Pancreas (tissue), 10 donors: ENCODE measurements at regions not wholly inside any gene's neighbourhood (a gene's known extent, or its start where the extent isn't known, plus 50 kb on each side); places are given as distances from the start of the nearest gene placed in this dataset.

Source experiments
- ATAC-seq, 4 donors: fragments of 200-7000 bp; cut with Tn5 transposase; one replicate each; pipeline versions ENCODE4 v1.8.0 to v1.9.1; 2020; ENCODE audit warnings: mild to moderate bottlenecking in 4 of 4, moderate library complexity in 4 of 4
- DNase-seq, 6 donors: peaks; one replicate each; pipeline ENCODE4 v3.0.0-alpha.2; 2020
- FAIRE-seq: peaks from 2 replicates; lab custom pipeline; 2012; peaks lifted over from hg19 to GRCh38; lab: Jason Lieb, UNC
- H3K27ac ChIP-seq, 4 donors: fragments of 200-600 bp; sonication (generic); 1 replicate in 3 of 4; 2 replicates in 1 of 4; pipeline versions ENCODE4 v1.5.0 to v1.8.0; 2020
- H3K27me3 ChIP-seq, 4 donors: fragments of 200-600 bp; one replicate each; pipeline ENCODE4 v1.8.0; 2021
- H3K36me3 ChIP-seq, 3 donors: fragments of 200-600 bp; sonication (generic) in 1 of 3; one replicate each; pipeline versions ENCODE4 v1.5.0 to v1.8.0; 2020 to 2021
- H3K4me1 ChIP-seq, 3 donors: fragments of 200-600 bp; one replicate each; pipeline ENCODE4 v1.8.0; 2021
- H3K4me3 ChIP-seq, 4 donors: fragments of 200-600 bp; sonication (generic) in 2 of 4; one replicate each; pipeline versions ENCODE4 v1.5.0 to v1.8.0; 2020 to 2021
- H3K9me3 ChIP-seq, 4 donors: fragments of 200-600 bp; one replicate each; pipeline ENCODE4 v1.8.0; 2021
- CTCF ChIP-seq, 4 donors: fragments of 200-600 bp; sonication (generic) in 3 of 4; IDR thresholded peaks; one replicate each; pipeline versions ENCODE4 v1.5.0 to v1.8.0; 2021; ENCODE audit warnings: antibody characterized with exemption in 4 of 4
- WGBS, 2 donors: extraction: QIAGEN DNeasy Blood & Tissue Kit; methylation state at CpG; one replicate each; pipeline ENCODE4 v1.1.7; 2013; 5-methylcytosine and 5-hydroxymethylcytosine counted together
- intact Hi-C, 3 donors: fragments of 100-400 bp; cut with DNase I; formaldehyde crosslinking; loops; one replicate each; pipeline versions ENCODE4 v1.11.1 to v1.14.2; 2022
- donor health status: healthy with polysubstance abuse.
- donor health status: DM: no; HTN: no; CAD: no; lungs with moderate emphysema.
- donor health status: DM: no; HTN: no; CAD: no.
- donor health status: control.
- donor health status: control.
- donor health status: Bipolar disorder and iron deficiency.
- donor health status: DM: yes; HTN: yes; CAD: no.
- donor health status: DM: no; HTN: no; CAD: no.
- donor health status: DM: no; HTN: no; CAD: no.
- donor health status: DM: yes; HTN: yes; CAD: no.

- no peaks in the 10 kb centered on the region for H3K4me1 ChIP-seq
- DNase-seq (no peak), ATAC-seq (no peak), FAIRE-seq (no peak)
- no peaks in the 10 kb centered on the region for H3K36me3 ChIP-seq
- intact Hi-C loops = no loop called here
- TF ChIP-seq CTCF (IDR thresholded peaks at IDR 0.05) = no peak
- 69 to 85% methylated on average over 2 of the region's 2 CpGs for WGBS, 2 donors
- no peak overlapping the region for H3K27ac ChIP-seq
- no peaks in the 10 kb centered on the region for H3K27me3 ChIP-seq
- no peaks in the 10 kb centered on the region for H3K9me3 ChIP-seq
- H3K4me3 ChIP-seq = no peak overlapping the region
These were observed 76.5 kb upstream of the LSM6 start for GRCh38 chr4:146098978-146099377.

- TF ChIP-seq CTCF (IDR thresholded peaks at IDR 0.05) = no peak
- ATAC-seq (no peak), FAIRE-seq (no peak), DNase-seq (no peak)
- 80 to 87% methylated on average over 1 of the region's 1 CpG for WGBS, 2 donors
- intact Hi-C loops = no loop called here
- H3K27ac ChIP-seq = no peak overlapping the region
- H3K4me3 ChIP-seq = no peak overlapping the region
- H3K36me3 ChIP-seq = no peaks in the 10 kb centered on the region
- no peaks in the 10 kb centered on the region for H3K27me3 ChIP-seq
- no peaks in the 10 kb centered on the region for H3K4me1 ChIP-seq
- no peaks in the 10 kb centered on the region for H3K9me3 ChIP-seq
These were observed 77.1 kb upstream of the LSM6 start for GRCh38 chr4:146098397-146098796.

- FAIRE-seq = no peak
- Histone ChIP-seq H3K27ac (no peak overlapping the region), H3K36me3 (no peaks in the 10 kb centered on the region), H3K4me1 (no peaks in the 10 kb centered on the region), H3K9me3 (no peaks in the 10 kb centered on the region), H3K4me3 (no peak overlapping the region), H3K27me3 (no peaks in the 10 kb centered on the region)
- no peak for DNase-seq
- ATAC-seq = no peak
- TF ChIP-seq CTCF (IDR thresholded peaks at IDR 0.05) = no peak
- WGBS, 2 donors = 63 to 76% methylated on average over 2 of the region's 2 CpGs
- intact Hi-C loops = no loop called here
These were observed 79.1 kb upstream of the LSM6 start for GRCh38 chr4:146096371-146096770.

GRCh38 chr4:146095860-146096259, 79.7 kb upstream of the LSM6 start:
- intact Hi-C loops = no loop called here

More at GRCh38 chr4:146095860-146096259, 79.7 kb upstream of the LSM6 start:
- no peaks in the 10 kb centered on the region for H3K9me3 ChIP-seq
- H3K36me3 ChIP-seq = no peaks in the 10 kb centered on the region
- WGBS, 2 donors = 72 to 78% methylated on average over 2 of the region's 2 CpGs
- no peak for FAIRE-seq
- no peak for ATAC-seq
- no peaks in the 10 kb centered on the region for H3K4me1 ChIP-seq
- H3K27me3 ChIP-seq = no peaks in the 10 kb centered on the region
- TF ChIP-seq CTCF (IDR thresholded peaks at IDR 0.05) = no peak
- no peak overlapping the region for H3K4me3 ChIP-seq
- H3K27ac ChIP-seq = no peak overlapping the region
- no peak for DNase-seq
